SK-N-SH (cell line): ENCODE measurements at regions not wholly inside any gene's neighbourhood (a gene's known extent, or its start where the extent isn't known, plus 50 kb on each side); places are given as distances from the start of the nearest gene placed in this dataset.

ENCODE experiments used
- CTCF ChIA-PET: fragments of 300-600, 350-600 bp; formaldehyde crosslinking; extraction: SDS; loops from one replicate; lab custom pipeline; 2021; lab: Yijun Ruan, JAX
- POLR2A ChIA-PET: fragments of 350-600 bp; sonication (Branson Sonifier 250); formaldehyde crosslinking; extraction: SDS; loops from one replicate; lab custom pipeline; 2020; ENCODE audit warnings: antibody characterized with exemption, inconsistent platforms; lab: Yijun Ruan, JAX
- DNase-seq: peaks from one replicate; pipeline ENCODE4 v3.0.0; 2012
- H2AFZ ChIP-seq: fragments of 200-600 bp; sonication (generic); 2 replicates; pipeline ENCODE4 v1.8.1; 2016; ENCODE audit warnings: antibody characterized with exemption, mild to moderate bottlenecking, low read depth
- H3F3A ChIP-seq: fragments of 200-600 bp; sonication (generic); replicated peaks from 2 replicates; pipeline ENCODE3; 2016; ENCODE audit warnings: antibody characterized with exemption, mild to moderate bottlenecking; ENCODE audit not compliant: insufficient read depth
- H3K27ac ChIP-seq, 2 experiments: fragments of 200-500 bp in 1 of 2; fragments of 200-600 bp in 1 of 2; sonication (Bioruptor generic) in 1 of 2; sonication (generic), shearing (Covaris generic) in 1 of 2; 2 replicates each; pipeline versions ENCODE4 v1.5.1 to v1.6.1; 2014 to 2016; ENCODE audit warnings: low read depth in 2 of 2, inconsistent platforms in 1 of 2, low read length in 1 of 2, mild to moderate bottlenecking in 1 of 2, mixed read lengths in 1 of 2
- H3K27me3 ChIP-seq: fragments of 200-600 bp; sonication (generic), shearing (Covaris generic); 2 replicates; pipeline ENCODE4 v1.6.1; 2016; ENCODE audit warnings: mixed run types; ENCODE audit not compliant: insufficient read depth
- H3K36me3 ChIP-seq, 2 experiments: fragments of 200-500 bp in 1 of 2; fragments of 200-600 bp in 1 of 2; sonication (Bioruptor generic) in 1 of 2; sonication (generic) in 1 of 2; replicated peaks in 1 of 2; 2 replicates each; pipeline versions ENCODE3 to v1.5.1; 2014 to 2016; ENCODE audit warnings: low read length in 1 of 2, mild to moderate bottlenecking in 1 of 2; ENCODE audit not compliant: insufficient read depth in 2 of 2, control insufficient read depth in 1 of 2
- H3K4me1 ChIP-seq, 2 experiments: fragments of 200-500 bp in 1 of 2; fragments of 200-600 bp in 1 of 2; sonication (Bioruptor generic) in 1 of 2; sonication (generic), shearing (Covaris generic) in 1 of 2; 2 replicates each; pipeline versions ENCODE4 v1.5.1 to v1.6.1; 2014 to 2016; ENCODE audit warnings: low read depth in 1 of 2, low read length in 1 of 2, mixed run types in 1 of 2; ENCODE audit not compliant: insufficient read depth in 2 of 2, control insufficient read depth in 1 of 2
- H3K4me2 ChIP-seq: fragments of 200-600 bp; sonication (generic), shearing (Covaris generic); 2 replicates; pipeline ENCODE4 v1.6.1; 2017; ENCODE audit warnings: mixed run types
- H3K4me3 ChIP-seq, 2 experiments: fragments of 200-500 bp in 1 of 2; fragments of 200-600 bp in 1 of 2; sonication (Bioruptor generic) in 1 of 2; sonication (generic), shearing (Covaris generic) in 1 of 2; 2 replicates each; pipeline versions ENCODE4 v1.5.1 to v1.8.1; 2014 to 2016; ENCODE audit warnings: low read depth in 2 of 2, inconsistent platforms in 1 of 2, low read length in 1 of 2, mild to moderate bottlenecking in 1 of 2, mixed read lengths in 1 of 2, moderate library complexity in 1 of 2
- H3K79me2 ChIP-seq: fragments of 200-600 bp; sonication (generic); 2 replicates; pipeline ENCODE4 v1.8.1; 2017; ENCODE audit warnings: mild to moderate bottlenecking; ENCODE audit not compliant: insufficient read depth
- H3K9ac ChIP-seq: fragments of 200-600 bp; sonication (generic); 2 replicates; pipeline ENCODE4 v1.6.1; 2017; ENCODE audit warnings: mixed run types
- H3K9me2 ChIP-seq: fragments of 200-600 bp; sonication (generic); 2 replicates; pipeline ENCODE4 v1.6.1; 2017; ENCODE audit warnings: mixed run types
- H3K9me3 ChIP-seq: fragments of 200-600 bp; sonication (generic); 2 replicates; pipeline ENCODE4 v1.6.1; 2017; ENCODE audit warnings: mixed run types, mild to moderate bottlenecking, moderate library complexity
- H4K20me1 ChIP-seq: fragments of 200-600 bp; sonication (generic); 2 replicates; pipeline ENCODE4 v1.6.1; 2017; ENCODE audit warnings: mild to moderate bottlenecking, mixed run types; ENCODE audit not compliant: insufficient read depth
- CHD2 ChIP-seq: fragments of 150-350 bp; IDR thresholded peaks from 2 replicates; pipeline ENCODE4 v1.6.1; 2018; ENCODE audit warnings: low read length; ENCODE audit not compliant: partially characterized antibody
- ELF1 ChIP-seq: IDR thresholded peaks from 2 replicates; pipeline ENCODE4 v1.4.0; 2012
- EP300 ChIP-seq, 2 experiments: IDR thresholded peaks; 2 replicates each; pipeline versions ENCODE4 v1.4.0 to v1.6.1; 2012; ENCODE audit warnings: borderline replicate concordance in 1 of 2, low read depth in 1 of 2, low read length in 1 of 2
- EZH2phosphoT487 ChIP-seq: fragments of 200-600 bp; sonication (generic); IDR thresholded peaks from 2 replicates; pipeline ENCODE4 v1.6.1; 2017; ENCODE audit warnings: low read depth, mixed run types, mild to moderate bottlenecking, antibody characterized with exemption, moderate library complexity, borderline replicate concordance
- FOXJ3 ChIP-seq: sonication (generic); formaldehyde crosslinking; IDR thresholded peaks from 2 replicates; pipeline ENCODE4 v1.5.1; 2020; ENCODE audit warnings: mild to moderate bottlenecking, missing genetic modification reagents
- GATA2 ChIP-seq: sonication (generic); formaldehyde crosslinking; IDR thresholded peaks from 2 replicates; pipeline ENCODE4 v1.5.0; 2020; ENCODE audit warnings: mild to moderate bottlenecking, missing genetic modification reagents
- JUND ChIP-seq: IDR thresholded peaks from 2 replicates; pipeline ENCODE4 v1.4.0; 2012
- MXI1 ChIP-seq: IDR thresholded peaks from 2 replicates; pipeline ENCODE4 v1.6.1; 2012; ENCODE audit warnings: mild to moderate bottlenecking, low read depth, low read length, improper control_type of control experiment
- NRF1 ChIP-seq: IDR thresholded peaks from 2 replicates; pipeline ENCODE4 v1.6.1; 2012; ENCODE audit warnings: low read depth, mild to moderate bottlenecking, low read length
- POLR2AphosphoS5 ChIP-seq: IDR thresholded peaks from 2 replicates; pipeline ENCODE4 v1.6.1; 2012; ENCODE audit warnings: low read depth, low read length
- RAD21 ChIP-seq: IDR thresholded peaks from 2 replicates; pipeline ENCODE4 v1.6.1; 2012; ENCODE audit warnings: mild to moderate bottlenecking, low read length
- RCOR1 ChIP-seq: fragments of 150-350 bp; IDR thresholded peaks from 2 replicates; pipeline ENCODE4 v1.6.1; 2017; ENCODE audit warnings: antibody characterized with exemption, low read length
- RFX5 ChIP-seq: IDR thresholded peaks from 2 replicates; pipeline ENCODE4 v1.6.1; 2012; ENCODE audit warnings: mild to moderate bottlenecking, improper control_type of control experiment, low read length
- SMC3 ChIP-seq: IDR thresholded peaks from 2 replicates; pipeline ENCODE4 v1.6.1; 2012; ENCODE audit warnings: low read depth, low read length, improper control_type of control experiment
- TEAD4 ChIP-seq: IDR thresholded peaks from 2 replicates; pipeline ENCODE4 v1.4.0; 2012; ENCODE audit warnings: mild to moderate bottlenecking, borderline replicate concordance; ENCODE audit not compliant: insufficient read depth
- whole genome bisulfite sequencing: methylation state at CpG from one replicate; pipeline ENCODE4 v1.1.6; 2017; ENCODE audit warnings: low lambda C conversion rate; 5-methylcytosine and 5-hydroxymethylcytosine counted together
- TF ChIP-seq, protein P1 (sequence below): IDR thresholded peaks from 2 replicates; pipeline ENCODE4; 2012
- TF ChIP-seq, protein P2 (sequence below): IDR thresholded peaks from 2 replicates; pipeline ENCODE4 v1.4.0; 2012; ENCODE audit warnings: low read depth
- TF ChIP-seq, protein P3 (sequence below): IDR thresholded peaks from 2 replicates; pipeline ENCODE4 v1.6.1; 2012; ENCODE audit warnings: mild to moderate bottlenecking, low read depth, low read length, moderate library complexity
- TF ChIP-seq, protein P4 (sequence below): fragments of 150-350 bp; IDR thresholded peaks from 2 replicates; pipeline ENCODE4 v1.6.1; 2016; ENCODE audit warnings: mild to moderate bottlenecking, low read depth, low read length

DNA sequence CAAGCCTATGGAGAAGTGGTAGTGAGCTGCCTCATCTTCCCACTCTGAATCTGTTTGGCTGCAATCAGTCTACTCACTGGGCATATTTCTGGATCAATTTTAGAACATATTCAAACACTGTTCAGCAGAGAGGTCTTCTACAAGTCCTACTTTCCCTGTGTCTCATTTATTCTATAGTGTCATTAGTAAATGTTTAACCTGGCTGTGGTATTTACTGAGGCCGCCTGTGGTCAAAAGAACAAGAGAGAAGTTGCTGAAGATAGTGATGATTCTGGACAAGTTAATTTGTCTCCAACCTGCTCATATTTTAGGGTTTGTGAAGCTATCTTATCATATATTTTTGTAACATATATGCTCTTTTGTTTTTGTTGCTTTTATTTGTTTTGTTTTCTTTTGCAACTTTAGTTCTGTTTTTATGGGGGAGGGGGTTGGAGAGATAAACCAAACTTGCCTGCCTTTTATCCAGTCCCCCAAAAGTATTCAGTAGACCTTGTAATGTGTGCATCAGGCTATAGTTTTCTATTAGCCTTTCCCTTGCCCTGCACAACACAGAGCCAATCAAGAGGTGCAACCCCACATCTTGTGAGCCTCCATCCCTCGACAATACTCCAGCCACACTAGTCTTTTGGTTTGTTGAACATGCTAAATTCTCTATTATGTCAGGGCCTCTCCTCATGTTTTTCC is 362.8 kb upstream of the MBL2 start:
- Histone ChIP-seq H2AFZ (no peak overlapping the region), H4K20me1 (no peaks in the 10 kb centered on the region), H3K27ac (no peak overlapping the region), H3K27me3 (no peaks in the 10 kb centered on the region), H3K4me1 (no peaks in the 10 kb centered on the region)
- CTCF ChIA-PET = no interaction called here
- TF ChIP-seq RAD21 = no peak
- TF ChIP-seq RFX5 = no peak
- no peak for TF ChIP-seq FOXJ3 (CRISPR knock-in tag)
- TF ChIP-seq, protein P1, sequence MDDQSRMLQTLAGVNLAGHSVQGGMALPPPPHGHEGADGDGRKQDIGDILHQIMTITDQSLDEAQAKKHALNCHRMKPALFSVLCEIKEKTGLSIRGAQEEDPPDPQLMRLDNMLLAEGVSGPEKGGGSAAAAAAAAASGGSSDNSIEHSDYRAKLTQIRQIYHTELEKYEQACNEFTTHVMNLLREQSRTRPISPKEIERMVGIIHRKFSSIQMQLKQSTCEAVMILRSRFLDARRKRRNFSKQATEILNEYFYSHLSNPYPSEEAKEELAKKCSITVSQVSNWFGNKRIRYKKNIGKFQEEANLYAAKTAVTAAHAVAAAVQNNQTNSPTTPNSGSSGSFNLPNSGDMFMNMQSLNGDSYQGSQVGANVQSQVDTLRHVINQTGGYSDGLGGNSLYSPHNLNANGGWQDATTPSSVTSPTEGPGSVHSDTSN = no peak
- no peak for TF ChIP-seq RCOR1
- TF ChIP-seq NRF1 = no peak
- no peak for TF ChIP-seq SMC3
- no peak for TF ChIP-seq MXI1
- TF ChIP-seq, all 33 proteins: peak for 0
- no peak for DNase-seq
- Histone ChIP-seq H3K79me2 (no peaks in the 10 kb centered on the region), H3K9me2 (no peaks in the 10 kb centered on the region), H3K4me2 (no peak overlapping the region), H3K4me3 (no peak overlapping the region), H3K9me3 (no peaks in the 10 kb centered on the region), H3K36me3 (no peaks in the 10 kb centered on the region), H3F3A (no peaks in the 10 kb centered on the region), H3K9ac (no peak overlapping the region)
- POLR2A ChIA-PET = no interaction called here
- WGBS = 34% methylated on average over 2 of the region's 2 CpGs

DNA sequence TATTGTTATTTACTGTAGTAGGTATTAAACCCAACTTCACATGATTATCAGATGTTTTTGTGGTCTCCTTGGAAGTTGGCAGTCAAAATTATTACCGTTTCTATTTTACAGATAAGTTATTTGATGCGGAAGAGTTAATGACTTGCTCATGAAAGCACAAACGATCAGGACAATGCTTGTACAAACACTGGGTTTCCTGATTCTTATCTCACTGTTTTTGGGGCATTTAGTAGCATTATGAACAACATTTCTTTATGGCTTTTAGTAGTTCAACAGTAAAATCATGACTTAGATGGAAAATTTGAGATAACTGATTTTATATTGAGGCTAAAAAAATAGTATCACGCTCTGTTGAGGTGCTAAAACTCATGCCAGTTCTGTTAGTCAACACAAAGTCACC is 361.5 kb upstream of the MBL2 start:
- Histone ChIP-seq H3K79me2 (no peaks in the 10 kb centered on the region), H3K9me3 (no peaks in the 10 kb centered on the region), H3K27ac (no peak overlapping the region), H3K4me2 (no peak overlapping the region), H3K4me3 (no peak overlapping the region), H3F3A (no peaks in the 10 kb centered on the region), H3K27me3 (no peaks in the 10 kb centered on the region), H3K9me2 (no peaks in the 10 kb centered on the region), H3K36me3 (no peaks in the 10 kb centered on the region), H3K9ac (no peak overlapping the region), H2AFZ (no peak overlapping the region), H4K20me1 (no peaks in the 10 kb centered on the region), H3K4me1 (no peaks in the 10 kb centered on the region)
- POLR2A ChIA-PET = no interaction called here
- 15% methylated on average over 4 of the region's 4 CpGs for WGBS
- DNase-seq = no peak
- CTCF ChIA-PET = no interaction called here
- TF ChIP-seq, protein P2, sequence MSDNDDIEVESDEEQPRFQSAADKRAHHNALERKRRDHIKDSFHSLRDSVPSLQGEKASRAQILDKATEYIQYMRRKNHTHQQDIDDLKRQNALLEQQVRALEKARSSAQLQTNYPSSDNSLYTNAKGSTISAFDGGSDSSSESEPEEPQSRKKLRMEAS = no peak
- TF ChIP-seq TEAD4 = no peak
- no peak for TF ChIP-seq SMC3
- TF ChIP-seq POLR2AphosphoS5 = no peak
- TF ChIP-seq GATA2 (CRISPR knock-in tag) = no peak
- TF ChIP-seq RFX5 = no peak
- TF ChIP-seq FOXJ3 (CRISPR knock-in tag) = no peak

DNA sequence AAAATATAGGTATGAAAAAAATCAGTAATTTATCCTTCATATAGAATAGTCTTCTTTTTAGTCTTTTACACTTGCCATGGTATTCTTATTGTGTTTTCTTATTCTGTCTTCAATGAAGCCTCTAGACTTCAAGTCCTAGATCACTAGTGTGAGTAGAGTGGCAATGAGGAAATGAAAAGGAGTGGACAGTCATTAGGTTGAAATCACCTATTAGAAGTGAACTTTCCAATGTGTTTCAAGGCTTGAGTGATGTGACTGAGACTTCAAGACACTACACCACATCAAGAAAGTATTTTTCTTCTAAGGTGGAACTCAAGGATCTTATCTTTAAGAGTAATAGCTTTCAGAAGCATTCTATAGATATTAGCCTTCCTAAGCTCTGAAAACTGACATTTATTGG is 357.8 kb upstream of the MBL2 start:
- Histone ChIP-seq H3K4me1 (no peaks in the 10 kb centered on the region), H3K9ac (no peak overlapping the region), H3K27me3 (no peaks in the 10 kb centered on the region), H3K79me2 (no peaks in the 10 kb centered on the region), H3K9me3 (no peaks in the 10 kb centered on the region), H4K20me1 (no peaks in the 10 kb centered on the region), H2AFZ (no peak overlapping the region), H3K36me3 (no peaks in the 10 kb centered on the region), H3F3A (no peaks in the 10 kb centered on the region), H3K4me3 (no peak overlapping the region), H3K4me2 (no peak overlapping the region), H3K27ac (no peak overlapping the region), H3K9me2 (no peaks in the 10 kb centered on the region)
- ChIA-PET POLR2A (no interaction called here), CTCF (no interaction called here)
- DNase-seq = no peak
- TF ChIP-seq CHD2 = no peak
- TF ChIP-seq JUND = no peak
- TF ChIP-seq, protein P3, sequence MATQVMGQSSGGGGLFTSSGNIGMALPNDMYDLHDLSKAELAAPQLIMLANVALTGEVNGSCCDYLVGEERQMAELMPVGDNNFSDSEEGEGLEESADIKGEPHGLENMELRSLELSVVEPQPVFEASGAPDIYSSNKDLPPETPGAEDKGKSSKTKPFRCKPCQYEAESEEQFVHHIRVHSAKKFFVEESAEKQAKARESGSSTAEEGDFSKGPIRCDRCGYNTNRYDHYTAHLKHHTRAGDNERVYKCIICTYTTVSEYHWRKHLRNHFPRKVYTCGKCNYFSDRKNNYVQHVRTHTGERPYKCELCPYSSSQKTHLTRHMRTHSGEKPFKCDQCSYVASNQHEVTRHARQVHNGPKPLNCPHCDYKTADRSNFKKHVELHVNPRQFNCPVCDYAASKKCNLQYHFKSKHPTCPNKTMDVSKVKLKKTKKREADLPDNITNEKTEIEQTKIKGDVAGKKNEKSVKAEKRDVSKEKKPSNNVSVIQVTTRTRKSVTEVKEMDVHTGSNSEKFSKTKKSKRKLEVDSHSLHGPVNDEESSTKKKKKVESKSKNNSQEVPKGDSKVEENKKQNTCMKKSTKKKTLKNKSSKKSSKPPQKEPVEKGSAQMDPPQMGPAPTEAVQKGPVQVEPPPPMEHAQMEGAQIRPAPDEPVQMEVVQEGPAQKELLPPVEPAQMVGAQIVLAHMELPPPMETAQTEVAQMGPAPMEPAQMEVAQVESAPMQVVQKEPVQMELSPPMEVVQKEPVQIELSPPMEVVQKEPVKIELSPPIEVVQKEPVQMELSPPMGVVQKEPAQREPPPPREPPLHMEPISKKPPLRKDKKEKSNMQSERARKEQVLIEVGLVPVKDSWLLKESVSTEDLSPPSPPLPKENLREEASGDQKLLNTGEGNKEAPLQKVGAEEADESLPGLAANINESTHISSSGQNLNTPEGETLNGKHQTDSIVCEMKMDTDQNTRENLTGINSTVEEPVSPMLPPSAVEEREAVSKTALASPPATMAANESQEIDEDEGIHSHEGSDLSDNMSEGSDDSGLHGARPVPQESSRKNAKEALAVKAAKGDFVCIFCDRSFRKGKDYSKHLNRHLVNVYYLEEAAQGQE = no peak
- no peak for TF ChIP-seq ELF1
- TF ChIP-seq, protein P4, sequence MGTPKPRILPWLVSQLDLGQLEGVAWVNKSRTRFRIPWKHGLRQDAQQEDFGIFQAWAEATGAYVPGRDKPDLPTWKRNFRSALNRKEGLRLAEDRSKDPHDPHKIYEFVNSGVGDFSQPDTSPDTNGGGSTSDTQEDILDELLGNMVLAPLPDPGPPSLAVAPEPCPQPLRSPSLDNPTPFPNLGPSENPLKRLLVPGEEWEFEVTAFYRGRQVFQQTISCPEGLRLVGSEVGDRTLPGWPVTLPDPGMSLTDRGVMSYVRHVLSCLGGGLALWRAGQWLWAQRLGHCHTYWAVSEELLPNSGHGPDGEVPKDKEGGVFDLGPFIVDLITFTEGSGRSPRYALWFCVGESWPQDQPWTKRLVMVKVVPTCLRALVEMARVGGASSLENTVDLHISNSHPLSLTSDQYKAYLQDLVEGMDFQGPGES = no peak
- TF ChIP-seq EP300 (IDR thresholded peaks at IDR 0.05; ENCODE audit: borderline replicate concordance in 1 of 2, low read depth in 1 of 2, low read length in 1 of 2) = no peak
- no peak for TF ChIP-seq EZH2phosphoT487
